Stimulated activated CD4-positive, alpha-beta T cell treated with anti-CD3 and anti-CD28 coated beads, TNF-alpha, amount 100 ng/mL, for 24 hours (primary cell): ENCODE measurements at regions not wholly inside any gene's neighbourhood (a gene's known extent, or its start where the extent isn't known, plus 50 kb on each side); places are given as distances from the start of the nearest gene placed in this dataset.
A peak's percentile ranks its signal among the peaks of the same experiment; 100 is the strongest.

Experiments
- DNase-seq, 3 experiments: peaks; one replicate each; pipeline ENCODE4 v3.0.0-alpha.2; 2020; ENCODE audit warnings: low read depth in 3 of 3

DNA sequence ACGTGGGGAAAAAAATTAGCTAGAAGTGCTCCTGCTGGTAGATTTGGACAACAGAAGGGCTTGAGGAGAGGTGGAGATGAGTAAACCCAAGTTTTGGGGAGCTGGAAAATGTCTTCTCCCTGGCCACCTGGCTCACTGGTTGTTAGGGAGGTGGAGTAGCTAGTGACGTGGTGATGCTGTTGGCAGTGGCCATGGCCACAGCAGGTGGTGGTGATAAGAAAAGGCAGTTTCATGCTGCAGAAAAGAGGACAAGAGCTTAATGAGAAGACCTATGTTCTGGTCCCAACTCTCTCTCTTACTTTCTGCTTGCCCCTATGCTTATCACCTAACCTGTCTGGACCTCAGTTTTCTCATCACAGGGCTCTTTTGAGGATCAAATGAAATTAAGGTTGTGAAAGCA lies 223.5 kb upstream of the N4BP1 start:
- no peak for DNase-seq

DNA sequence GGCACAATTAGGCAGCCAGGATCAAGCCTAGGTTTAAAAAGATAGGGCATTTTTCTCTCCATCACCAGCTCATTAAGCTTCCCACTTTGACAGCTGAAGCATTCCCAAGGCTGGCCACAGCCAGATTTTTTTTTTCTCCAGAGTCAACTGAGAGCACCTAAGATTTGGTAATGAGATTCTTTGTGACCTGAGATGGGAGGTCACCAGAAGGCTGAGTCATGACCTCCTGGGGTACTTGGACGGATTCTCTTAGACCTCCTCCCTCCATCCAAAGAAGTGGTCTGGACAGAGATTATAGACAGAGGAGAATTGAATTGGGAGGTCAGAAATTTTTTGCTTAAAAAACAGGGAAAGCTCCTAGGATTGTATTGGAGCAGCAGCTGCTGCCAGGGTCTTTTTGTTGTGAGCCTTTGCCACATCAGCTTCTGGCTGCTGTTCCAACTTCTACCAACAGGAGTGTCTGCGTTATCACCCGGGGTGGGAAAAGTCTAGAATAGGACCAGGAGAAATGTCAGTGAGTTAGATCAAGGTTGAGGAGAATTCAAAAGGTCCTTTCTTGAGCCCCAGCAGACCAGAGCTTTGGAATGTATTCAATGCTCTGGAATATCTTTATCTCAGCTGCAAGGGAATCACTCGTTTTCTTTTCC lies 221.2 kb upstream of the N4BP1 start:
- DNase-seq: no peak

DNA sequence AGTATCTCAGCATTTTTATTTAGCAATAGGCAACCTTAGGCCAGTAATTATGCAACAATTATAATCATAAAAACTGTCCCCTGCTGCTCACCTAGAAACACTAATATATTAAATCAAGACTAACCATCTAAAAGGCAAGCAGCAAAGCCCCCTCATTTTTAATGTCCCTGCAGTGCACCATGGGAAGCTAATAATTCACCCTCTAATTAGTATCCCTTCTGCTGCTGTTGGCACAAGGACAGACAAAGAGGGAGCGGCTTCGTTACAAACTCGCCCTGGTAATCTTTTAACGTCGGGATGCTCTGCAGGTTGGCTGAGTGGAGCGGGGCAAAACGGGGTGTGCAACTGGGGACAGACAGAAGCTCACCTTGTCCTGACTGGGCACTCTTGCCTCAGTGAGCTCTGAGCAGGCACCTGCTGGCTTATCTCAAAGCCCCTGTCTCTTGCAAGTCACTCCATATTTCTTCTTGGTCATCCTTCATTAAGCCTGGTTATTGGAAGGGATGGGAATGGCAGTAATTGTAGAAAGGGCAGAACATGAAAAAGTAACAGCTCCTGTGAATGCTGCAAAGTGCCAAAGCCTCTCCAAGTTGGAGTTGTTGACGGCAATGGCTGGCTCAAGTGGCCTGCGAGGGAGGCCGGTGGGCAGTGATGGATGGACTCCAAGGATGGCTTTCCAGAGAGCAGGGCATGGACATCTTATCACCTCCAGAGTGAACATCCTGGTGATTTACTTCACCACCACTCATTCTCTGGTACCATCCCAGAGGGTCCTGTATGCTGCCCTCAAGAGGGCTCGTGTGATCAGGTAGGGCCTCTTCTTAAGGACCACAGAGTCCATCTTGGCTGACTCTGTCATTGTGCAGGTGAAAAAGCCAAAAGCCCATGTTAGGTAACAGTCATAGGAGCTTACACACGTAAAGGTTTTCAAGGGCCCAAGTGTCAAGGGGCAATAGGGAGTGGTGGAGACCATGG lies 219.6 kb upstream of the N4BP1 start:
- no peak for DNase-seq

DNA sequence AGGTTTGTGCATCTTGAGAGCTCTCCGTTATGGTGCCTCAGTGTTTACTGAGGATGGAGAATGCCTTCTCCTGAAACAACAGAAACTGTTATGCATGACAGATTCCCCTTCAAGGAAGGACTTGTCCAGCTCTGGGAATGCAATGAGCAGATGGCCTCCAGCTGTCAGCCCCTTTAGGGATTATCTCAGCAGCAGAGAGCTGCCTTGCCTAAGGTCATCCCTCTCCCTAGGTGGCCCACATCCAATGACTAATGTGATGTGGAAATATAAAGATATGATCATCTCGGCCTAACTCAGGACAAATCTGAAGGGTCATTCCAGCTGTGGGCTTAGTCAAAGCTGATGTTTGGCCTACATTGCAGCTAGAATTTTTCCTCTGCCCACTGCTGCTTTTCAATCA lies 214.3 kb upstream of the N4BP1 start:
- no peak for DNase-seq

DNA sequence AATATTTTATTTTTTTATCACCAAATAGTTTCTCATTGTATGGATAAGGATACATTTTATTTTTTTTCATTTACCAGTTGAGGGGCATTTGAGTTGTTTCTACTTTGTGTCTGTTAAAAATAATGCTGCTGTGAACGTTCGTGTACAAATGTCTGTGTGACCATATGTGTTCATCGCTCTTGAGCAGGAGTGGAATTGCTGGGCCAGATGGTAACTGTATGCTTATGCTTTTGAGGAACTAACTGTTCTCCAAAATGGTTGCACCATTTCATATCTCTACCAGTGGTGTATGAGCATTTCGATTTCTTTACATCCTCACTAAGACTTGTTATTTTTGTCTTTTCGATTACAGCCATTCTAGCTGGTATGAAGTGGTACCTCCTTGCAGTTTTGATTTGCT lies 212.5 kb upstream of the N4BP1 start:
- DNase-seq: no peak

DNA sequence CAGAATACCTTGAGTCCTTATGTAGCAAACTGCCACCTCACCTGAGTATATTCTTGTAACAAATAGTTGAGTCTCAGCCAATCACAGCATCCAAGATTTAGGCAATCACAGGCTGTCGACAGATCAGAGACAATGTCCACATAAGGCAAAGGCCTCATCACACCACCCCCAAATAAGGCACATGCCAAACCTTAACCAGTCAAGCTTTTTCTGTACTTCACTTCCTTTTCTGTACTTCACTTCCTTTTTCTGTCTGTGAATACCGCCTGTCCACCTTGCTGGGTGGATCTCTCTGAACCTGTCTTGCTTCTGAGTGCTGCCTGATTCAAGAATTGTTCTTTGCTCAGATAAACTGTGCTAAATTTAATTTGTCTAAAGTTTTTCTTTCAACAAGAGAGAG lies 210.4 kb upstream of the N4BP1 start:
- DNase-seq: no peak

DNA sequence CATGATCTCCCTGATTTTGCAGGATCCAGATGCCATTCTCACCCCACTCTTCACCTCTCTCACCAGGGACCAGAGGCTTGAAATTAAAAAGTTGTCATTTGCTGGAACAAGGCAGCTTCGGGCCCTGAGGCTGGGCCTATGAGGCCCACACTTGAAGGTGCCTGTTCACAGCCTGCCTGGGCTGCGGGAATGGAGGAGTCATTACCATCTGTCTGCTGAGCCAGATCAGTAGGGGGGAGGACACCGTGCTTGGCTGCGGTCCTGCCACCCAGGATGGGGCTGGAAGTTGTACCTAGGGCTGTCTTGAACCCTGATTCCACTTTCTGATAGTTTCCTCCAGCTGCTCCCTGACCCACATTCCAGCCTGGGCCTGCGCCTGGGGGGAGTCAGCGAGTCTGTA lies 208.3 kb upstream of the N4BP1 start:
- no peak for DNase-seq

DNA sequence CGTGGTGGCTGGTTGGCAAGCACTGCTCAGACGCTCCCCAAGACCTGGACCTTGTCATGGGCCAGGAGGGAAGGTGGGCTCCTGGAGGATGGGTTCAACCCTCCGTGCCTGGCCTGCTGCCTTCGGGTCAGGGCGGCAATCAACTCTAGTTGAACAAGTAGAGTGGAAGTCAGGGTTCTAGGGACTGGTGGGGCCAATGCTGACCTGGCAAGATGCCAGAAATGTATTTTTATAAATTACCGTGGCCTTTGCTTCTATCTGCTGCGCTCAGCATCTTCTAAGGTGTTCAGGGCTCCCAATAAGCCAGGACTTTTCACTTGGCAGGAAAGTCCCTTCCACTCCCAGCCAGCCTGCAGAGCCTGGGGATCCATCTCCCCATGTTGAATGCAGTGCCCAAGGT lies 207.1 kb upstream of the N4BP1 start:
- no peak for DNase-seq

DNA sequence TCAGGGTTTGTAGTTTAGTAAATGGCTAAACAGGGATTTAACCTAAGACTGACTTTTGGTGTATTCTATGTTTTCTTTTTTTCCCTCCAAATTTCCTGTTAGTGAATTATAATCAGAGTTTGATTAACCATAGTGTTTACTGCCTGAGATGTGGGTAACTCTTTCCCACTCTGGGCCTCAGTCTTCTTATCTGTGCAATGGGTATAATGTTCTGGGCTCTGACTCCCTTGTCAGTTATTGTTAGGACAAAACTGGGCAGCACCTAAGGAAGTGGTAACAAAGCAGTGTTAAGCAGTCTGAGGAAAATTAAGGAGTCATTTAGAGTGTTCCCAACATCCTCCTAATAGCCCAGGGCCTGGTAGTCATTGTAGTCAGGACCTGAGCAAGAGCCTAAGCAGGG lies 206.4 kb upstream of the N4BP1 start:
- DNase-seq: no peak

DNA sequence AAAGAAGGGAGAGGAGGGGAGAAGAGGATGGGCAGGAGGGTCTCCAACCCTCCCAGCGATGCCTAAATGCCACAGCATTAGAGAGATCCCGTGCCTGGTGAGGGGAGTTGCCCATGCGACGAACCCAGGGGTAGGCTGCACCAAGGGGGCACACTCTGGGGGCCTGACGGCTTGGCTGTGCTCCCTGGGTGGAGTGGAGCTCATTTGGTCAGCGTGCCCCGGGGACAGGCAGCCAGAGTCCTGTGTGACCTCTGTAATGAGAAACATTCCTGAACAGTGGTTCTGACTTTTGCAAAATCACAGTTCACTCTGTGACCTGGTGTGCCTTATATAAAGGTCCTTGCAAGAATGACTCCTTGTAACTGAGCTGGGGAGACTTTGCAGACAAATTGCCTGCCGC lies 205.0 kb upstream of the N4BP1 start:
- no peak for DNase-seq

DNA sequence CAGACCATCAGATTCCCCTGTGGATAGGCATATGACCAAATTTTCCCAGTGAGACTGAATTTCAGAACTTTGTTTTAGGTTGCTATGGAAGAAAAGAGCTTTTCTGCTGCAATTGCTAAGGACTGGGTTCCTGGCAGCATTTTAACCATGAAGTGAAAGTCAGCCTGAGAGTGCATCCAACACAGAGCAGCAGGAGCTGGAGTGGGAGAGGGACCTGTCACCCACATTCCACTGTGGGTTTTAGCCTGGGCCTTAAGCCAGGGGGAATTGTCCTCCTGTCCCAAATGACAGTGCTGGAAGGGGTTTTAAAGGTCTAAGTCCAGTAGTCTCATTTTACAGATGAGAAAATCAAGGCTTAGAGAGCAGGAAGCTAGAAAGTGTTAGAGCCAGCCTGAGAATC lies 203.5 kb upstream of the N4BP1 start:
- DNase-seq: no peak

DNA sequence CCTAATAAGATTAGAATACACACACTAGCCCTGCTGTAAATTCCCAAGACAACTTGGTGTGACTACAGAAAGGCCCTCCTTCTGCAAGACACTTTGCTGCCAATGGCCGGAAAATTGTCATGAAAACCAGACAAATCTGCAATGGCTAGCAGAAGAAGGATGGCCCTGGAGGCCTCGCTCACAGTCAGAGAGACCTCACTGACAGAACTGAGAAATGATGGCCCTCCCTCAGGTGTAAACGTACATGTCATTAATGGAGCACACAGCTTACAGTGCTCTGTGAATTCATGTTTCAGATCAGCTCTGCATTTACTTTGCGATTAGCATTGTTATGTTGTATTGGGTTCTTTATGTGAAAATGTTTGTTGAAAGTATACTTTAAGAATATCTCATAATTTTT lies 202.9 kb upstream of the N4BP1 start:
- DNase-seq: no peak

DNA sequence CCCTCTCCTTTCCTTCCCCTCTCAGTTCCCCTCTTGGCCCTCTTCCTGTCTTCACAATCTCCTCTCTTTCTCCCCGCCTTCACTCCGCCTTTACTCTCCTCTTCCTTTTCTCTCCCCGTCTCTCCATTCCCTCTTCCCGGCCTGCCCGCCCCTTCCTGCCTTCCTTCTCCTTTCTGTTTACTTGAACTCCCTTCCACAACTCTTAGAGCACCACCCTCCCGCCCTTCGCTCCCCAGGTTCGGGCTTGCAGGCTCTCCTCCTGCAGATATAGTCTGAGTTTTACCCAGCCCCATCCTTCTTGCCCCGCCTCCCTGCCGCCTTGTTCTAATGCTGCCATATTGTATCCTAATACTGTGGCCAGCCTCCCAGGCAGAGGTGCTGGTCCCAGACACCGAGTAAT lies 201.5 kb upstream of the N4BP1 start:
- DNase-seq: no peak

DNA sequence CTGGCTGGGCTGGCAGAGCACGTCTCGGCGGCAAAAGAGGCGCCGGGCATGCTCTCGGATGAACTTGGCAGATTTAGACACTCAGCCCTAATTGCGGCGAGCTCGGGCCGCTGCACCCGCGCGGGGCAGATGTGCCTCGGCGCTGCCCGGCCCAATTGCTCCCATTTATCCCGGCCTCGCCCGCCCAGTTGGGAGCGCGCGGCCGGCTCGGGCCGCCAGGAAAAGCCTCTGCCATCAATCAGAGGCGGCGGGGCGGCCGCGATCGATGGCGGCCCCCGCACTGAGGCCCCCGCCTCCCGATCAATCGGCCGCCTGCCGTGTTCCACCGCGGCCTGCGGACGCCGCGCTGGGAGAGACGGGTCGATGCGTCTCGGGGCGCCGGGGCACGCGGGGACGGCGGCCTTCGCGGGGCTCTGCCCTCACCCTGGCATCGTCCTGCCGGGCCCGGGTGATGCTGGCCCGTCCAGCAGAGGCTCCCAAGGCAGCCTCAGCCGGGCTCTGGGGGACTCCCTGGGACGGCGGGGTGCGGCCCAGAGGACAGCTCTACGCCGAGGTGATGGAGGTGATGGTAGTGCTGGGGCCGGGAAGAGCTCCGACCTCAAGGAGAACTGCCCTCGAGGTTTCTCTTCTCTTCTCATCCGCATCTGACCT lies 200.9 kb upstream of the N4BP1 start:
- no peak for DNase-seq

DNA sequence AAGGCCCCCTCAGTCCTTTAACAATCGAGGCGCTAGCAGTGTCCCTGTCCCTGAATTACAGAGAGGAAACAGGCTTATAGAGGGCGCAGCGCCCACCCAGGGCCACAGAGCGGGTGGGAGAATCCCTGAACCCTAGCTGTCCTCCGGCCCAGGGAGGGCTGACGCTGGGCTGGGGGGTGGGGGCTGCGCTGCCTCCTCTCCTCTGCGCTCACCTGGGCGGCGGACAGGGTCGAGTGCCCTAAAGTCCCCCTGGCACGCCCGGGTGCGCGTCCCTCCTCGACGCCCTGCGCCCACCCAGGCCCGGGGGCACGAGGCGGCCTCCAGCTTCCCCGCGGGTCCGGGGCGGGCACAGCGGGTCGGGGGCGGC lies 200.4 kb upstream of the N4BP1 start:
- no peak for DNase-seq

DNA sequence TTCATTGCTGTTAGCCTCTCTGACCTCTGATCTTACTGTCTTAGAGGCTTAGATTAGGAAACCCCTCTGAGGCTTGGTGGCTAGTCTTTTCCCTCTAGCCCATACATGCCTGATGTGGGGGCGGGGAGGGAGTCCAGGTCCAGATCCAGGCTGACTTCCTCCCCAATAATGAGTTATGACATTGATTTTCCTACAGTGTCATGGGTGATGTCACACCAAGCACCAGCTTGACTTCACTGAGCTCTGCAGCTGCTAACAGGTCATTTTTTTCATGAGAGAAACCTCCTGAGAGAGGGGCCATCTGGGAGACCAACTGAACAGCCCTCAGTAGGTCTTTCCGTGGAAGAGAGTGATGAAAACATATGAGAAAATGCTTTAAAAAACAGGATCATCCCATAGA lies 180.2 kb upstream of the N4BP1 start:
- no peak for DNase-seq

DNA sequence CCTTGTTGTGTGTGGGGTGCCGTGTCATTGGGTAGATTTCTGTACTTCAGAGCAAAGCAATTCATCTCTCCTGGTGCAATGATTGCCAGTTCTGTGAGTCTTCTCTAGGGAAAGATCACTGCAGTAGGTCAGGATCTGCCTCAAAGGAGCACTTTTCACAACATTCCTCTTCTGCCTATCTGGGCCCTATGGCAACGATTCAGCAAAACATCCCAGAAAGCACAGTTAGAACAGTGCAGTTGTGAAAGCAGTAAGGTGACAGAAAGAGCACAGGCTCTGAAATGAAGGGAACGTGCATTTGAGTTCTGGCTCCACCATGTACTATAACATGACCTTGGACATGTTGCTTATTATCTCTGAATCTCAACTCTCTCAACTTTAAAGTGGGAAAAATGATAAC lies 178.5 kb upstream of the N4BP1 start:
- no peak for DNase-seq

DNA sequence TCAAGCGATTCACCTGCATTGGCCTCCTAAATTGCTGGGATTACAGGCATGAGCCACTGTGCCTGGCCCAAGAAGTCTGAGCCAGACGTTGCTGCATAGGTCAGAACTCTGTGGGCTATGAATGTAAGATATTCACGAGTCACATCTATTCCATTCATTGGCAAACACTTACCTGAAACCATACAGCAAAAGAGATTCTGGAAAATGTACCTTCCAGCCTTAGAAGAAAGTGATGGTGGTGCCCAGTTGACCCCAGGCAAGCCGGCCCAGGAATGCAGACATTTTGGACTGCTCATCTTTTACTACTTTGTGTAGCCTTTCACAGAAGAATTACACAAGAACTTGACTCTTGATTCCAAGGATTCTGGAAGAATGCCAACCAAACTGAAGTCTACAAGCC lies 135.6 kb upstream of the N4BP1 start:
- no peak for DNase-seq

DNA sequence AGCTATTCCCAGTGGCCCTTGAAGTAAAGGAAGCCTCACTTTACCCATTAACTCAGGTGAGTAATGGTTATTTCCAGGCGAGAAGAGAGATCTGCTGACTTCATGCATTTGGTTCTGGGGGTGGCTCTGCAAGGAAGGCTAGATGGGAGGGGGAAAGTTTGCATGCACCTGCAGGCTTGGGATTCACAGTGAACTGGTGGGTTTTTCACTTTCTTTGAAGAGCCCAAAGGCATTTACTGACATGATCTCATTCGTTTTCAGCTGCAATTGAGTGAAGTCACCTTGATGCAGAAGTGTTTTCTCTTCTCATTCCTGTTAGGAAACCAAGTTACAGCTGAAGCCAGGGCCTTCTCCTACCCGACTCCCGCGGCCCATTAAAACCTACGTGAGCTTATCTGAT lies 131.0 kb upstream of the N4BP1 start:
- DNase-seq: no peak

DNA sequence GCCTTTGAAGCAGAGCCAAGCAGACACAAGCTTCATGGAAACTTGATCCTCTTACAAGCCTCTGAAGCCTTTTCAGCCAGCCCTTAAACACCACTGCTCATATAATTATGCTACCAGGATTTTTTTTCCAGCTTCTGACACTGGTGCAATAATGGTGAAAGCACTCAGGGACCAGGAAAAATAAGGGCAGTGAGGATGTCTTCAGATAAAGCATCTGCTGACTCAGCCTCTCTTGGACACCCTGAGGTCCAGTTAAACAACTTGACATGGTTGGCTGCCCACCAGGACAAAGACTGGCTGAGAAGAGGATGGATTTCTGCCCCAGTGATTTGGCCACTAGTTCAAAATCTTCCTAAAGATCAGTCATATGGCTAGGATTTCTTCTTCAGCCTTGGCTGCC lies 124.2 kb upstream of the N4BP1 start:
- DNase-seq: no peak

DNA sequence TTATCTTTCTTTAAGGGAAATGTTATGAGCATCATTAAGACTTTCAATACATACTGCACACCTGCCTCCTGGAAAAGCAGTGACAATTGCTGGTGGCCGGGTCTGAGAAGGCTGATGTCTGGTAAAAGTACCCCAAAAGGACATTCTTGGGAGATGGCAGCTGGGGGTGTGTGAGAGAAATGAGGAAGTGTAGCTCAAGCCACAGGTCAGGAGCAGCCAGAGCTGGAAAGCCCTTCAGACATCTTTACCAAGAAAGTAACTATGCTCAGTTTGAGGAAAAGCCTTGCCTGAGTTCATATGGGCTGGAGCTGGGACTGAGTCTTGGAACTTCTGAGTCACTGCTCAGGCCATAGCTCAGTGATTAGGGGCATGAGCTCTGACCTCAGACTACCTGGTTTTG lies 94.7 kb upstream of the N4BP1 start:
- no peak for DNase-seq

DNA sequence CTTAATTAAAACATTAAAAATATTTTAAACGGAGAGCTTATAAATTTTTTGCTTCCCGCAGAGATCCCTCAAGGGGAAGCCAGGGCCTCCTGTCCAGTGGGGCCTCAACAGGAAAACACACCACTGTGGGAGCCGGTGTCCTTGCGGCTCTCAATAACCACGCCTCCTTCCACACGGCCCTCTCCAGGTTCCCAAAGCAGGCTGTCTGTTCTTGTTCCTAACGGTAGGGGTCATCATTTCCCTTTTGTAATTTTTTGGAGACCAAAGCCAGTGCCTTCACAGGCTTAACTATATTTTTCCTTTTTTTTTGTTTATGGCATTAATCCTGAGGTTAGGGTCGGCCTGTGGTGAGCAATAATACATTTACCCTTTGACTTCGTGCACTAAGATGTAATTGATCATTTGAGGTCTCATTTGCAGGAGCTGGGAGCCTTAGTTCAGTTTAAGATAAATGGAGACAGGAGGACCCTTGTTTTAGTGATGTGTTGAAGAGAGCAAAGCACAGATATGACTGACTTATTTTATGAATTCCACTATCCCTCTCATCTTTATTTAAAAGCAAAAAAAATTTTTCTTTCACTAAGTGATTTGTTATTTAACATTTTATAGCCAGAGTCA lies 77.5 kb upstream of the N4BP1 start:
- peak in 2 of 3 experiments; percentile 2 to 18 for DNase-seq

DNA sequence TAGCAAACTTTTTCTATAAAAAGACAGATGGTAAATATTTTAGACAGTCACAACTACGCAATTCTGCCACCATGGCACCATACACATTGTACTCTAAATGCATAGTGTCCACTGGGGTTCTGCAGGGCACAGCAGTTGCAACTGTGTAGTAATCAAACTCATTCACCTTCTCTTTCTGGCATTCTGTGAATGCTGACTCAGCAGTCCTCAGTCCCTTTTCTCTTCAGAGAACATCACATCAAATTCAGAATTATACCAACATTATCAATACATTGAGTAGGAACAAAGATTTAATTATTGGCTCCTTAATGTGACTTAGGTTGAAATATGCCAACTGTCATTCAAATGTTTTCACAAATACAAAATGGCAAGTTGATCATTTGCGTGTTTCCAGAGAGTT lies 74.2 kb upstream of the N4BP1 start:
- DNase-seq: no peak
